CD8-positive, alpha-beta memory T cell (primary cell): ENCODE measurements at regions not wholly inside any gene's neighbourhood (a gene's known extent, or its start where the extent isn't known, plus 50 kb on each side); places are given as distances from the start of the nearest gene placed in this dataset.
"Not testable (repeated sequence)": the region's sequence is repeated elsewhere in the genome, so short reads cannot be mapped to it uniquely, and the experiment has no call there.

Source experiments
- CTCF ChIA-PET: fragments of 350-600 bp; sonication (Branson Sonifier 250); formaldehyde crosslinking; loops from one replicate; lab custom pipeline; 2021; ENCODE audit warnings: antibody characterized with exemption; lab: Charles Lee
- POLR2A ChIA-PET: fragments of 350-600 bp; sonication (Branson Sonifier 250); formaldehyde crosslinking; loops from one replicate; lab custom pipeline; 2021; ENCODE audit warnings: antibody characterized with exemption; lab: Charles Lee
- DNase-seq, 5 donors: peaks; one replicate each; pipeline versions ENCODE4 v3.0.0 to v3.0.0-alpha.2; 2020 to 2022; ENCODE audit warnings: mixed read lengths in 1 of 5
- H3K27ac ChIP-seq: one replicate; pipeline ENCODE4 v1.7.0; 2013; ENCODE audit warnings: low read depth, mild to moderate bottlenecking, low read length, moderate library complexity
- H3K27me3 ChIP-seq: 2 replicates; pipeline ENCODE4 v1.7.0; 2013; ENCODE audit warnings: low read length, mild to moderate bottlenecking; ENCODE audit not compliant: insufficient read depth, poor library complexity, severe bottlenecking
- H3K36me3 ChIP-seq: 2 replicates; pipeline ENCODE4 v1.7.0; 2013; ENCODE audit warnings: mild to moderate bottlenecking, low read length, moderate library complexity; ENCODE audit not compliant: insufficient read depth
- H3K4me1 ChIP-seq: 2 replicates; pipeline ENCODE4 v1.7.0; 2013; ENCODE audit warnings: mild to moderate bottlenecking, low read length, moderate library complexity; ENCODE audit not compliant: insufficient read depth
- H3K4me3 ChIP-seq: 2 replicates; pipeline ENCODE4 v1.7.0; 2013; ENCODE audit warnings: mild to moderate bottlenecking, low read length
- H3K9me3 ChIP-seq: 2 replicates; pipeline ENCODE4 v1.7.0; 2013; ENCODE audit warnings: mild to moderate bottlenecking, low read length
- H3K27ac Mint-ChIP-seq, 8 donors: one replicate each; pipeline ENCODE4 v1.8.0; 2020 to 2021; ENCODE audit warnings: mixed read lengths in 8 of 8, mild to moderate bottlenecking in 6 of 8, inconsistent platforms in 3 of 8, moderate library complexity in 3 of 8
- H3K27me3 Mint-ChIP-seq, 2 donors: one replicate each; pipeline ENCODE4 v1.8.0; 2020 to 2021; ENCODE audit warnings: mixed read lengths in 2 of 2, mild to moderate bottlenecking in 1 of 2, moderate library complexity in 1 of 2
- H3K36me3 Mint-ChIP-seq, 3 donors: one replicate each; pipeline ENCODE4 v1.8.0; 2020 to 2021; ENCODE audit warnings: mixed read lengths in 3 of 3, inconsistent platforms in 1 of 3, mild to moderate bottlenecking in 1 of 3
- H3K4me1 Mint-ChIP-seq, 3 donors: one replicate each; pipeline ENCODE4 v1.8.0; 2020 to 2021; ENCODE audit warnings: mixed read lengths in 3 of 3, inconsistent platforms in 1 of 3, mild to moderate bottlenecking in 1 of 3
- H3K4me3 Mint-ChIP-seq, 7 donors: one replicate each; pipeline ENCODE4 v1.8.0; 2020 to 2021; ENCODE audit warnings: mixed read lengths in 7 of 7, mild to moderate bottlenecking in 6 of 7, moderate library complexity in 4 of 7, inconsistent platforms in 2 of 7
- H3K9me3 Mint-ChIP-seq, 5 donors: one replicate each; pipeline ENCODE4 v1.8.0; 2020 to 2022; ENCODE audit warnings: mixed read lengths in 5 of 5, mild to moderate bottlenecking in 3 of 5, moderate library complexity in 2 of 5, inconsistent platforms in 1 of 5

GRCh38 chr12:23230899-23231298 is 605.9 kb downstream of the ETNK1 start:
- Histone ChIP-seq H3K4me1 (no peaks in the 10 kb centered on the region), H3K27ac (no peak overlapping the region), H3K9me3 (no peaks in the 10 kb centered on the region), H3K27me3 (no peaks in the 10 kb centered on the region), H3K4me3 (no peak overlapping the region), H3K36me3 (no peaks in the 10 kb centered on the region)
- no peaks in the 10 kb centered on the region for H3K4me1 Mint-ChIP-seq
- H3K27ac Mint-ChIP-seq: no peak overlapping the region
- H3K36me3 Mint-ChIP-seq: no peaks in the 10 kb centered on the region
- no peaks in the 10 kb centered on the region for H3K27me3 Mint-ChIP-seq
- no peaks in the 10 kb centered on the region for H3K9me3 Mint-ChIP-seq
- POLR2A ChIA-PET: no interaction called here
- CTCF ChIA-PET: no interaction called here
- H3K4me3 Mint-ChIP-seq: no peak overlapping the region
- no peak for DNase-seq

GRCh38 chr12:23236066-23236780 is 611.3 kb downstream of the ETNK1 start:
- CTCF ChIA-PET: no interaction called here
- no peak overlapping the region for H3K27ac ChIP-seq
- no peaks in the 10 kb centered on the region for H3K36me3 ChIP-seq
- DNase-seq: no peak
- H3K4me3 ChIP-seq: no peak overlapping the region
- no peaks in the 10 kb centered on the region for H3K9me3 ChIP-seq
- Mint-ChIP-seq H3K36me3 (no peaks in the 10 kb centered on the region), H3K9me3 (no peaks in the 10 kb centered on the region), H3K4me1 (no peaks in the 10 kb centered on the region), H3K4me3 (no peak overlapping the region), H3K27me3 (peaks cover 0 to 2% of the 10 kb centered on the region in 2 donors), H3K27ac (no peak overlapping the region)
- no peaks in the 10 kb centered on the region for H3K27me3 ChIP-seq
- no peaks in the 10 kb centered on the region for H3K4me1 ChIP-seq
- POLR2A ChIA-PET: no interaction called here

GRCh38 chr12:23236811-23237210 is 611.8 kb downstream of the ETNK1 start:
- H3K27me3 Mint-ChIP-seq: peaks cover 0 to 2% of the 10 kb centered on the region in 2 donors
- POLR2A ChIA-PET: no interaction called here
- H3K36me3 Mint-ChIP-seq: no peaks in the 10 kb centered on the region
- H3K4me1 Mint-ChIP-seq: no peaks in the 10 kb centered on the region
- Histone ChIP-seq H3K4me1 (no peaks in the 10 kb centered on the region), H3K27ac (no peak overlapping the region), H3K4me3 (no peak overlapping the region), H3K36me3 (no peaks in the 10 kb centered on the region), H3K27me3 (no peaks in the 10 kb centered on the region), H3K9me3 (no peaks in the 10 kb centered on the region)
- H3K9me3 Mint-ChIP-seq: no peaks in the 10 kb centered on the region
- DNase-seq: no peak
- CTCF ChIA-PET: no interaction called here
- H3K27ac Mint-ChIP-seq: no peak overlapping the region
- no peak overlapping the region for H3K4me3 Mint-ChIP-seq

GRCh38 chr12:23238190-23238589 is 613.2 kb downstream of the ETNK1 start:
- ChIA-PET POLR2A (no interaction called here), CTCF (no interaction called here)
- Mint-ChIP-seq H3K4me1 (no peaks in the 10 kb centered on the region), H3K9me3 (no peaks in the 10 kb centered on the region), H3K36me3 (no peaks in the 10 kb centered on the region), H3K27ac (no peak overlapping the region), H3K27me3 (peaks cover 0 to 2% of the 10 kb centered on the region in 2 donors), H3K4me3 (no peak overlapping the region)
- Histone ChIP-seq H3K4me1 (no peaks in the 10 kb centered on the region), H3K36me3 (no peaks in the 10 kb centered on the region), H3K4me3 (no peak overlapping the region), H3K27ac (no peak overlapping the region), H3K27me3 (no peaks in the 10 kb centered on the region), H3K9me3 (no peaks in the 10 kb centered on the region)
- no peak for DNase-seq

- Histone ChIP-seq H3K9me3 (no peaks in the 10 kb centered on the region), H3K4me1 (no peaks in the 10 kb centered on the region), H3K27ac (no peak overlapping the region), H3K27me3 (no peaks in the 10 kb centered on the region), H3K4me3 (no peak overlapping the region), H3K36me3 (no peaks in the 10 kb centered on the region)
- no peak for DNase-seq
- no peak overlapping the region for H3K4me3 Mint-ChIP-seq
- ChIA-PET CTCF (no interaction called here), POLR2A (no interaction called here)
- no peak overlapping the region for H3K27ac Mint-ChIP-seq
- H3K27me3 Mint-ChIP-seq: peaks cover 0 to 2% of the 10 kb centered on the region in 2 donors
- H3K4me1 Mint-ChIP-seq: no peaks in the 10 kb centered on the region
- peaks cover 0 to under 1% (median 0%) of the 10 kb centered on the region in 5 donors for H3K9me3 Mint-ChIP-seq
- H3K36me3 Mint-ChIP-seq: no peaks in the 10 kb centered on the region
These were observed 614.0 kb downstream of the ETNK1 start for GRCh38 chr12:23238957-23239356.

- Histone ChIP-seq H3K27me3 (no peaks in the 10 kb centered on the region), H3K4me1 (no peaks in the 10 kb centered on the region), H3K36me3 (no peaks in the 10 kb centered on the region), H3K9me3 (no peaks in the 10 kb centered on the region), H3K27ac (no peak overlapping the region), H3K4me3 (no peak overlapping the region)
- Mint-ChIP-seq H3K4me3 (no peak overlapping the region), H3K27me3 (peaks cover 0 to 2% of the 10 kb centered on the region in 2 donors), H3K9me3 (peaks cover 0 to 3% (median 0%) of the 10 kb centered on the region in 5 donors), H3K4me1 (no peaks in the 10 kb centered on the region), H3K27ac (no peak overlapping the region), H3K36me3 (no peaks in the 10 kb centered on the region)
- ChIA-PET POLR2A (no interaction called here), CTCF (no interaction called here)
- no peak for DNase-seq
These were observed 620.2 kb downstream of the ETNK1 start for GRCh38 chr12:23245186-23245585.

GRCh38 chr12:23253191-23253590 is 628.2 kb downstream of the ETNK1 start:
- H3K9me3 ChIP-seq: no peaks in the 10 kb centered on the region
- H3K27ac Mint-ChIP-seq: no peak overlapping the region
- no peaks in the 10 kb centered on the region for H3K4me1 Mint-ChIP-seq
- H3K27me3 Mint-ChIP-seq: no peaks in the 10 kb centered on the region
- no peaks in the 10 kb centered on the region for H3K36me3 ChIP-seq
- no peak overlapping the region for H3K27ac ChIP-seq
- H3K4me1 ChIP-seq: no peaks in the 10 kb centered on the region
- no peaks in the 10 kb centered on the region for H3K27me3 ChIP-seq
- H3K36me3 Mint-ChIP-seq: no peaks in the 10 kb centered on the region
- H3K4me3 Mint-ChIP-seq: no peak overlapping the region
- ChIA-PET POLR2A (no interaction called here), CTCF (no interaction called here)
- H3K9me3 Mint-ChIP-seq: peaks cover 0 to 6% (median 0%) of the 10 kb centered on the region in 5 donors
- no peak for DNase-seq
- H3K4me3 ChIP-seq: no peak overlapping the region

- H3K27ac ChIP-seq, H3K27ac Mint-ChIP-seq, H3K4me1 ChIP-seq, H3K27me3 ChIP-seq, H3K4me3 ChIP-seq, DNase-seq, CTCF ChIA-PET, H3K27me3 Mint-ChIP-seq, H3K9me3 ChIP-seq, H3K9me3 Mint-ChIP-seq, H3K36me3 Mint-ChIP-seq, POLR2A ChIA-PET, H3K4me1 Mint-ChIP-seq, H3K4me3 Mint-ChIP-seq, H3K36me3 ChIP-seq: not testable (repeated sequence)
These were observed 628.9 kb downstream of the ETNK1 start for GRCh38 chr12:23253910-23254309.
